ENCODE measurements at regions not wholly inside any gene's neighbourhood (a gene's known extent, or its start where the extent isn't known, plus 50 kb on each side); places are given as distances from the start of the nearest gene placed in this dataset.

GRCh38 chr16:73572135-73572828 is 524.4 kb upstream of the ZFHX3 start:
- peak overlapping the region; percentile 12 for H3K27ac ChIP-seq (ENCODE audit: low read depth, low read length)
- H2BK5ac ChIP-seq (ENCODE audit: low read depth, low read length, poor library complexity), result no peak overlapping the region
- DNase-seq, result peak in 1 of 2 donors; percentile 9
- H3K36me3 ChIP-seq (ENCODE audit: control insufficient read depth in 1 of 2, insufficient read depth in 2 of 2, low read length in 2 of 2), result no peaks in the 10 kb centered on the region
- H3K14ac ChIP-seq (ENCODE audit: low read length), result no peak overlapping the region
- H3K9me3 ChIP-seq (ENCODE audit: insufficient read depth, low read depth, low read length), result no peaks in the 10 kb centered on the region
- no peak overlapping the region for H3K23ac ChIP-seq (ENCODE audit: low read length)
- H3K4me3 ChIP-seq (ENCODE audit: low read depth, low read length), result no peak overlapping the region
- no peak overlapping the region for H4K91ac ChIP-seq (ENCODE audit: low read depth, low read length)
- H3K4me2 ChIP-seq (ENCODE audit: low read length), result no peak overlapping the region
- H2BK120ac ChIP-seq (ENCODE audit: insufficient read depth, low read length, poor library complexity), result no peak overlapping the region
- peak overlapping the region; percentile 18 for H2BK12ac ChIP-seq (ENCODE audit: low read length)
- H4K8ac ChIP-seq (ENCODE audit: low read depth, low read length), result no peak overlapping the region
- peaks cover 4 to 7% of the 10 kb centered on the region in 2 experiments for H3K4me1 ChIP-seq (ENCODE audit: control insufficient read depth in 1 of 2, insufficient read depth in 2 of 2, low read length in 2 of 2)
- no CpG with 5 or more reads among the region's 8 CpGs for WGBS (ENCODE audit: extremely low coverage, insufficient coverage, insufficient read length)
- no peak overlapping the region for H2AFZ ChIP-seq (ENCODE audit: insufficient read depth, low read length, poor library complexity)
- no peaks in the 10 kb centered on the region for H3K79me2 ChIP-seq (ENCODE audit: control insufficient read depth, insufficient read depth, low read length, poor library complexity)
- H3K9ac ChIP-seq (ENCODE audit: low read length), result no peak overlapping the region
- H4K12ac ChIP-seq (ENCODE audit: low read depth, low read length), result no peak overlapping the region
- H3K18ac ChIP-seq (ENCODE audit: low read length), result no peak overlapping the region
- H2AK5ac ChIP-seq (ENCODE audit: low read length), result no peak overlapping the region
- H3K27me3 ChIP-seq (ENCODE audit: insufficient read depth, low read length), result no peaks in the 10 kb centered on the region
- H3K79me1 ChIP-seq (ENCODE audit: low read length), result no peaks in the 10 kb centered on the region
- H3K4ac ChIP-seq (ENCODE audit: low read depth, low read length), result no peak overlapping the region

GRCh38 chr16:73569266-73569980 is 521.5 kb upstream of the ZFHX3 start:
- Histone ChIP-seq H3K36me3 (ENCODE audit: control insufficient read depth in 1 of 2, insufficient read depth in 2 of 2, low read length in 2 of 2) (no peaks in the 10 kb centered on the region), H2AFZ (ENCODE audit: insufficient read depth, low read length, poor library complexity) (no peak overlapping the region), H3K14ac (ENCODE audit: low read length) (no peak overlapping the region), H3K4me2 (ENCODE audit: low read length) (no peak overlapping the region), H3K4me3 (ENCODE audit: low read depth, low read length) (no peak overlapping the region), H4K8ac (ENCODE audit: low read depth, low read length) (no peak overlapping the region), H3K9ac (ENCODE audit: low read length) (no peak overlapping the region), H2BK12ac (ENCODE audit: low read length) (no peak overlapping the region), H3K9me3 (ENCODE audit: insufficient read depth, low read depth, low read length) (no peaks in the 10 kb centered on the region), H3K27me3 (ENCODE audit: insufficient read depth, low read length) (no peaks in the 10 kb centered on the region), H2BK120ac (ENCODE audit: insufficient read depth, low read length, poor library complexity) (no peak overlapping the region), H4K91ac (ENCODE audit: low read depth, low read length) (no peak overlapping the region), H2AK5ac (ENCODE audit: low read length) (no peak overlapping the region), H2BK5ac (ENCODE audit: low read depth, low read length, poor library complexity) (no peak overlapping the region), H3K79me1 (ENCODE audit: low read length) (no peaks in the 10 kb centered on the region), H3K79me2 (ENCODE audit: control insufficient read depth, insufficient read depth, low read length, poor library complexity) (no peaks in the 10 kb centered on the region), H3K23ac (ENCODE audit: low read length) (no peak overlapping the region), H4K12ac (ENCODE audit: low read depth, low read length) (no peak overlapping the region), H3K18ac (ENCODE audit: low read length) (no peak overlapping the region), H3K4ac (ENCODE audit: low read depth, low read length) (no peak overlapping the region), H3K4me1 (ENCODE audit: control insufficient read depth in 1 of 2, insufficient read depth in 2 of 2, low read length in 2 of 2) (peaks cover 4% of the 10 kb centered on the region in 2 experiments), H3K27ac (ENCODE audit: low read depth, low read length) (no peak overlapping the region)
- DNase-seq, result no peak
- WGBS (ENCODE audit: extremely low coverage, insufficient coverage, insufficient read length), result no CpG with 5 or more reads among the region's 9 CpGs

GRCh38 chr16:73568769-73569168 is 520.8 kb upstream of the ZFHX3 start:
- H3K9ac ChIP-seq (ENCODE audit: low read length), result no peak overlapping the region
- no peaks in the 10 kb centered on the region for H3K27me3 ChIP-seq (ENCODE audit: insufficient read depth, low read length)
- no peak overlapping the region for H3K18ac ChIP-seq (ENCODE audit: low read length)
- H3K9me3 ChIP-seq (ENCODE audit: insufficient read depth, low read depth, low read length), result no peaks in the 10 kb centered on the region
- H2BK12ac ChIP-seq (ENCODE audit: low read length), result no peak overlapping the region
- H4K91ac ChIP-seq (ENCODE audit: low read depth, low read length), result no peak overlapping the region
- no peak overlapping the region for H3K23ac ChIP-seq (ENCODE audit: low read length)
- H3K4ac ChIP-seq (ENCODE audit: low read depth, low read length), result no peak overlapping the region
- no peaks in the 10 kb centered on the region for H3K36me3 ChIP-seq (ENCODE audit: control insufficient read depth in 1 of 2, insufficient read depth in 2 of 2, low read length in 2 of 2)
- peak; percentile 16 to 48 for DNase-seq
- no peak overlapping the region for H2AFZ ChIP-seq (ENCODE audit: insufficient read depth, low read length, poor library complexity)
- WGBS (ENCODE audit: extremely low coverage, insufficient coverage, insufficient read length), result no CpG with 5 or more reads among the region's 10 CpGs
- H3K79me2 ChIP-seq (ENCODE audit: control insufficient read depth, insufficient read depth, low read length, poor library complexity), result no peaks in the 10 kb centered on the region
- no peak overlapping the region for H4K8ac ChIP-seq (ENCODE audit: low read depth, low read length)
- H2BK5ac ChIP-seq (ENCODE audit: low read depth, low read length, poor library complexity), result no peak overlapping the region
- H3K4me2 ChIP-seq (ENCODE audit: low read length), result no peak overlapping the region
- H3K79me1 ChIP-seq (ENCODE audit: low read length), result no peaks in the 10 kb centered on the region
- H3K4me3 ChIP-seq (ENCODE audit: low read depth, low read length), result no peak overlapping the region
- H2AK5ac ChIP-seq (ENCODE audit: low read length), result no peak overlapping the region
- H3K4me1 ChIP-seq (ENCODE audit: control insufficient read depth in 1 of 2, insufficient read depth in 2 of 2, low read length in 2 of 2), result peaks cover 4% of the 10 kb centered on the region in 2 experiments
- H4K12ac ChIP-seq (ENCODE audit: low read depth, low read length), result no peak overlapping the region
- no peak overlapping the region for H3K14ac ChIP-seq (ENCODE audit: low read length)
- no peak overlapping the region for H2BK120ac ChIP-seq (ENCODE audit: insufficient read depth, low read length, poor library complexity)
- no peak overlapping the region for H3K27ac ChIP-seq (ENCODE audit: low read depth, low read length)

GRCh38 chr16:73565925-73566324 is 518.0 kb upstream of the ZFHX3 start:
- H2AK5ac ChIP-seq (ENCODE audit: low read length), result no peak overlapping the region
- H3K9me3 ChIP-seq (ENCODE audit: insufficient read depth, low read depth, low read length), result no peaks in the 10 kb centered on the region
- H2BK120ac ChIP-seq (ENCODE audit: insufficient read depth, low read length, poor library complexity), result no peak overlapping the region
- H3K36me3 ChIP-seq (ENCODE audit: control insufficient read depth in 1 of 2, insufficient read depth in 2 of 2, low read length in 2 of 2), result no peaks in the 10 kb centered on the region
- H3K4ac ChIP-seq (ENCODE audit: low read depth, low read length), result no peak overlapping the region
- H3K27ac ChIP-seq (ENCODE audit: low read depth, low read length), result no peak overlapping the region
- no peak overlapping the region for H2BK12ac ChIP-seq (ENCODE audit: low read length)
- H3K9ac ChIP-seq (ENCODE audit: low read length), result no peak overlapping the region
- H3K27me3 ChIP-seq (ENCODE audit: insufficient read depth, low read length), result no peaks in the 10 kb centered on the region
- H4K91ac ChIP-seq (ENCODE audit: low read depth, low read length), result no peak overlapping the region
- peak; percentile 44 to 56 for DNase-seq
- H4K12ac ChIP-seq (ENCODE audit: low read depth, low read length), result no peak overlapping the region
- no peak overlapping the region for H2AFZ ChIP-seq (ENCODE audit: insufficient read depth, low read length, poor library complexity)
- no peak overlapping the region for H3K23ac ChIP-seq (ENCODE audit: low read length)
- WGBS (ENCODE audit: extremely low coverage, insufficient coverage, insufficient read length), result no CpG with 5 or more reads among the region's 3 CpGs
- no peak overlapping the region for H3K4me3 ChIP-seq (ENCODE audit: low read depth, low read length)
- no peak overlapping the region for H2BK5ac ChIP-seq (ENCODE audit: low read depth, low read length, poor library complexity)
- no peak overlapping the region for H3K4me2 ChIP-seq (ENCODE audit: low read length)
- no peaks in the 10 kb centered on the region for H3K4me1 ChIP-seq (ENCODE audit: control insufficient read depth in 1 of 2, insufficient read depth in 2 of 2, low read length in 2 of 2)
- H3K79me1 ChIP-seq (ENCODE audit: low read length), result no peaks in the 10 kb centered on the region
- no peak overlapping the region for H4K8ac ChIP-seq (ENCODE audit: low read depth, low read length)
- no peak overlapping the region for H3K18ac ChIP-seq (ENCODE audit: low read length)
- no peak overlapping the region for H3K14ac ChIP-seq (ENCODE audit: low read length)
- H3K79me2 ChIP-seq (ENCODE audit: control insufficient read depth, insufficient read depth, low read length, poor library complexity), result no peaks in the 10 kb centered on the region
